ENCODE measurements at regions not wholly inside any gene's neighbourhood (a gene's known extent, or its start where the extent isn't known, plus 50 kb on each side); places are given as distances from the start of the nearest gene placed in this dataset.

- intact Hi-C loops (cut with DNase I; ENCODE audit: low total_unique reads): no loop called here
- H3K4me3 ChIP-seq (ENCODE audit: low read depth, poor library complexity, severe bottlenecking): no peak overlapping the region
- no peak for TF ChIP-seq POLR2A (IDR thresholded peaks at IDR 0.05)
- TF ChIP-seq, protein P1, sequence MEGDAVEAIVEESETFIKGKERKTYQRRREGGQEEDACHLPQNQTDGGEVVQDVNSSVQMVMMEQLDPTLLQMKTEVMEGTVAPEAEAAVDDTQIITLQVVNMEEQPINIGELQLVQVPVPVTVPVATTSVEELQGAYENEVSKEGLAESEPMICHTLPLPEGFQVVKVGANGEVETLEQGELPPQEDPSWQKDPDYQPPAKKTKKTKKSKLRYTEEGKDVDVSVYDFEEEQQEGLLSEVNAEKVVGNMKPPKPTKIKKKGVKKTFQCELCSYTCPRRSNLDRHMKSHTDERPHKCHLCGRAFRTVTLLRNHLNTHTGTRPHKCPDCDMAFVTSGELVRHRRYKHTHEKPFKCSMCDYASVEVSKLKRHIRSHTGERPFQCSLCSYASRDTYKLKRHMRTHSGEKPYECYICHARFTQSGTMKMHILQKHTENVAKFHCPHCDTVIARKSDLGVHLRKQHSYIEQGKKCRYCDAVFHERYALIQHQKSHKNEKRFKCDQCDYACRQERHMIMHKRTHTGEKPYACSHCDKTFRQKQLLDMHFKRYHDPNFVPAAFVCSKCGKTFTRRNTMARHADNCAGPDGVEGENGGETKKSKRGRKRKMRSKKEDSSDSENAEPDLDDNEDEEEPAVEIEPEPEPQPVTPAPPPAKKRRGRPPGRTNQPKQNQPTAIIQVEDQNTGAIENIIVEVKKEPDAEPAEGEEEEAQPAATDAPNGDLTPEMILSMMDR (IDR thresholded peaks at IDR 0.05): no peak
- DNase-seq (ENCODE audit: low spot score in 2 of 2): no peak
These were observed 149.9 kb upstream of the PRR16 start for GRCh38 chr5:120314191-120314590.

DNA sequence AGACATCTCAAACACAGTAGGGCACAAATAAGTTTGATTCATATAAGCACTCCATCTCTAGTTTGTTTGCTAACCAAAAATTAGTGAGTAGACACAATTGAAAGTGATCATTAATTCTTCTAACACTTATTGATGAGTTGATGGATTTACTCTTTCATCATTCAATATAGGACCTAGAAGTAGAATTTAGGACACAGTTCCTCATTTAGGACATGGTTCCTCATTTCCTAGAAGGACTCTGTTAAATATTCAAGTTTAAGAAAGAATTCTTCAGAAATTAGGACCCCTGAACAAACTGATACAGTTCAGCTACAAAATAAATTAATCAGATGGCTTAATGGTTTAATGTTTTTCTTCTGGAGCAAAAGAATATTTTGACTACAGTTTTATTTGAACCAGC is 143.5 kb upstream of the PRR16 start:
- intact Hi-C loops (cut with DNase I; ENCODE audit: low total_unique reads): no loop called here
- H3K4me3 ChIP-seq (ENCODE audit: low read depth, poor library complexity, severe bottlenecking): no peak overlapping the region
- no peak for DNase-seq (ENCODE audit: low spot score in 2 of 2)
- TF ChIP-seq, protein P1 (IDR thresholded peaks at IDR 0.05): no peak
- TF ChIP-seq POLR2A (IDR thresholded peaks at IDR 0.05): no peak

- no peak for TF ChIP-seq POLR2A (IDR thresholded peaks at IDR 0.05)
- TF ChIP-seq, protein P1 (IDR thresholded peaks at IDR 0.05): no peak
- intact Hi-C loops (cut with DNase I; ENCODE audit: low total_unique reads): no loop called here
- no peak for DNase-seq (ENCODE audit: low spot score in 2 of 2)
- H3K4me3 ChIP-seq (ENCODE audit: low read depth, poor library complexity, severe bottlenecking): no peak overlapping the region
These were observed 137.4 kb upstream of the PRR16 start for GRCh38 chr5:120326651-120327050.

DNA sequence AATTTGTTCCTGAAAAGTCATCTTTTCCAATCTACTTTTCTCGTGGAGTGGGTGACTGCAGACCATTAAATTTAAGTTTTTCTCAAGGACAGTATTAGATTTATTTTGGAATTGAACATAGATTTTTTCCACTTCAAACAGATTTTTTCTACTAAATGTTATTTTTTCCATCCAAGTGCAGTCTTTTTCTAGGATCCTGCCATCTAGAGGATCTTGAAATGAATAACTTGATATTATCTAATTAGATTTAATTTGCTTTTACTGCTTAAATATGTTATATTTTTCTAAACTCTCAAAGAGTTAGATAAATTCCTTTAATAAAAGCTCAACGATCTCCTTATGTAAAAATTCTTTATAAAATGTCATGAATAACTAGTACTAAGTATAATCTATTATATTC is 136.9 kb upstream of the PRR16 start:
- no peak for DNase-seq (ENCODE audit: low spot score in 2 of 2)
- intact Hi-C loops (cut with DNase I; ENCODE audit: low total_unique reads): no loop called here
- WGBS, 2 donors: 59 to 61% methylated on average over 2 of the region's 2 CpGs
- no peak overlapping the region for H3K4me3 ChIP-seq (ENCODE audit: low read depth, poor library complexity, severe bottlenecking)
- no peak for TF ChIP-seq POLR2A (IDR thresholded peaks at IDR 0.05)
- TF ChIP-seq, protein P1 (IDR thresholded peaks at IDR 0.05): no peak

DNA sequence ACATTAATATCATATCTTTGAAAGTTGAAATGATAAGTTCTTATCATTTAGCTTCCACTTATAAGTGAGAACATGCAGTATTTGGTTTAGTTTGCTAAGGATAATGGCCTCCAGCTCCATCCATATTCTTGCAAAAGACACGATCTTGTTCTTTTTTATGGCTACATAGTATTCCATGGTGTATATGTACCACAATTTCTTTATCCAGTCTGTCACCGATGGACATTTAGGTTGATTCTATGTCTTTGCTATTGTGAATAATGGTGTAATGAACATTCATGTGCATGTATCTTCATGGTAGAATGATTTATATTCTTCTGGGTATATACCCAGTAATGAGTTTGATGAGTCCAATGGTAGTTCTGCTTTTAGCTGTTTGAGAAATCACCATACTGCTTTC is 135.0 kb upstream of the PRR16 start:
- intact Hi-C loops (cut with DNase I; ENCODE audit: low total_unique reads): no loop called here
- no peak for TF ChIP-seq POLR2A (IDR thresholded peaks at IDR 0.05)
- TF ChIP-seq, protein P1 (IDR thresholded peaks at IDR 0.05): no peak
- no peak for DNase-seq (ENCODE audit: low spot score in 2 of 2)
- 95 to 96% methylated on average over 2 of the region's 2 CpGs for WGBS, 2 donors
- no peak overlapping the region for H3K4me3 ChIP-seq (ENCODE audit: low read depth, poor library complexity, severe bottlenecking)

DNA sequence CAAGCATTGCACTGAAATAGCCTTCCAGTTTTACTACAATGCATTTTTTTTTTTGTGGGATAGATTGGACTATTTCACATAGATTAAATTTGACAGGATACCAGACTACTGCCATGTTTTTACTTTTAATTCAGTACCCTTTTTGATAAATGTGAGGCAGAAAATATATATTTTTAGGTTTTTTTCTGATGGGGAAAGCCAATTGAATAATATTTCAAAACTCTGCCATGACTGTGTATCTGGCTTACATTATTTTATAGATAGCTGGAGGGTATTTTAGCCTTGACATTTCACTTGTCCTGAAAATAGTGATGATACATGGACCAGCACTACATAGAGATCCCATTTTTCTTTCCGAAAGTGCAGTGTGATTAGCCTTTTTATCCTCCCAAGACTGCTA is 133.5 kb upstream of the PRR16 start:
- 81 to 84% methylated on average over 1 of the region's 1 CpG for WGBS, 2 donors
- no peak for TF ChIP-seq POLR2A (IDR thresholded peaks at IDR 0.05)
- TF ChIP-seq, protein P1 (IDR thresholded peaks at IDR 0.05): no peak
- H3K4me3 ChIP-seq (ENCODE audit: low read depth, poor library complexity, severe bottlenecking): no peak overlapping the region
- no peak for DNase-seq (ENCODE audit: low spot score in 2 of 2)
- intact Hi-C loops (cut with DNase I; ENCODE audit: low total_unique reads): no loop called here
